ENCODE measurements at regions not wholly inside any gene's neighbourhood (a gene's known extent, or its start where the extent isn't known, plus 50 kb on each side); places are given as distances from the start of the nearest gene placed in this dataset.
"Not testable (repeated sequence)": the region's sequence is repeated elsewhere in the genome, so short reads cannot be mapped to it uniquely, and the experiment has no call there.

GRCh38 chr13:99777873-99778272 lies 193.7 kb downstream of the ZIC5 start:
- no peak for DNase-seq
- H3K27me3 Mint-ChIP-seq = no peaks in the 10 kb centered on the region
- no peak overlapping the region for H3K27ac Mint-ChIP-seq
- CTCF ChIA-PET = interaction anchor here (0.7 to 1.3 kb wide), 2 partner anchors 122 to 199 kb away, joined by 3 read pairs; no protein-coding TSS in a partner anchor
- no peaks in the 10 kb centered on the region for H3K36me3 Mint-ChIP-seq
- H3K4me3 Mint-ChIP-seq = no peak overlapping the region
- H3K9me3 Mint-ChIP-seq = peaks cover 3% of the 10 kb centered on the region
- no peaks in the 10 kb centered on the region for H3K4me1 Mint-ChIP-seq

- no peaks in the 10 kb centered on the region for H3K27me3 Mint-ChIP-seq
- CTCF ChIA-PET = no interaction called here
- no peaks in the 10 kb centered on the region for H3K36me3 Mint-ChIP-seq
These were observed 196.9 kb downstream of the ZIC5 start for GRCh38 chr13:99774644-99775043.

GRCh38 chr13:99768986-99769385 lies 202.6 kb downstream of the ZIC5 start:
- H3K4me1 Mint-ChIP-seq = no peaks in the 10 kb centered on the region
- CTCF ChIA-PET = no interaction called here
- DNase-seq = no peak
- no peak overlapping the region for H3K27ac Mint-ChIP-seq
- H3K36me3 Mint-ChIP-seq = peaks cover 4% of the 10 kb centered on the region
- H3K27me3 Mint-ChIP-seq = no peaks in the 10 kb centered on the region
- no peak overlapping the region for H3K4me3 Mint-ChIP-seq
- peaks cover 22% of the 10 kb centered on the region for H3K9me3 Mint-ChIP-seq

More at GRCh38 chr13:99774644-99775043, 196.9 kb downstream of the ZIC5 start:
- Mint-ChIP-seq H3K27ac (no peak overlapping the region), H3K4me1 (no peaks in the 10 kb centered on the region), H3K4me3 (no peak overlapping the region), H3K9me3 (no peaks in the 10 kb centered on the region)
- DNase-seq = no peak

- Mint-ChIP-seq H3K27me3 (no peaks in the 10 kb centered on the region), H3K4me1 (no peaks in the 10 kb centered on the region), H3K9me3 (peaks cover 29% of the 10 kb centered on the region), H3K4me3 (no peak overlapping the region), H3K36me3 (peaks cover 5% of the 10 kb centered on the region), H3K27ac (no peak overlapping the region)
- CTCF ChIA-PET = no interaction called here
- no peak for DNase-seq
These were observed 204.9 kb downstream of the ZIC5 start for GRCh38 chr13:99766641-99767045.

- Mint-ChIP-seq H3K9me3 (peaks cover 30% of the 10 kb centered on the region), H3K4me3 (no peak overlapping the region), H3K4me1 (no peaks in the 10 kb centered on the region), H3K27me3 (no peaks in the 10 kb centered on the region), H3K36me3 (peaks cover 5% of the 10 kb centered on the region), H3K27ac (no peak overlapping the region)
- CTCF ChIA-PET = no interaction called here
- DNase-seq = no peak
These were observed 205.7 kb downstream of the ZIC5 start for GRCh38 chr13:99765869-99766268.

GRCh38 chr13:99760456-99760855 lies 211.1 kb downstream of the ZIC5 start:
- H3K36me3 Mint-ChIP-seq = peaks cover 1% of the 10 kb centered on the region
- no peak for DNase-seq
- H3K9me3 Mint-ChIP-seq = peaks cover 20% of the 10 kb centered on the region
- H3K27ac Mint-ChIP-seq = no peak overlapping the region
- no peaks in the 10 kb centered on the region for H3K27me3 Mint-ChIP-seq
- CTCF ChIA-PET = no interaction called here
- no peak overlapping the region for H3K4me3 Mint-ChIP-seq
- no peaks in the 10 kb centered on the region for H3K4me1 Mint-ChIP-seq

GRCh38 chr13:99759163-99759552 lies 212.4 kb downstream of the ZIC5 start:
- Mint-ChIP-seq H3K4me3 (no peak overlapping the region), H3K9me3 (peaks cover 11% of the 10 kb centered on the region), H3K36me3 (peaks cover 1% of the 10 kb centered on the region), H3K4me1 (no peaks in the 10 kb centered on the region), H3K27me3 (no peaks in the 10 kb centered on the region), H3K27ac (no peak overlapping the region)
- CTCF ChIA-PET = no interaction called here
- DNase-seq = no peak

GRCh38 chr13:99758460-99759162 lies 213.0 kb downstream of the ZIC5 start:
- no peaks in the 10 kb centered on the region for H3K36me3 Mint-ChIP-seq
- H3K9me3 Mint-ChIP-seq = peaks cover 8% of the 10 kb centered on the region
- DNase-seq = no peak
- CTCF ChIA-PET = no interaction called here
- no peaks in the 10 kb centered on the region for H3K4me1 Mint-ChIP-seq
- no peak overlapping the region for H3K27ac Mint-ChIP-seq
- no peaks in the 10 kb centered on the region for H3K27me3 Mint-ChIP-seq
- H3K4me3 Mint-ChIP-seq = no peak overlapping the region

GRCh38 chr13:99757756-99758459 lies 213.7 kb downstream of the ZIC5 start:
- Mint-ChIP-seq H3K27me3 (no peaks in the 10 kb centered on the region), H3K9me3 (peaks cover 4% of the 10 kb centered on the region), H3K27ac (no peak overlapping the region), H3K4me3 (no peak overlapping the region), H3K36me3 (no peaks in the 10 kb centered on the region), H3K4me1 (no peaks in the 10 kb centered on the region)
- DNase-seq = no peak
- CTCF ChIA-PET = no interaction called here

- H3K27me3 Mint-ChIP-seq = no peaks in the 10 kb centered on the region
- no peak for DNase-seq
- H3K4me3 Mint-ChIP-seq = no peak overlapping the region
- peaks cover 3% of the 10 kb centered on the region for H3K9me3 Mint-ChIP-seq
- no peak overlapping the region for H3K27ac Mint-ChIP-seq
- CTCF ChIA-PET = no interaction called here
- no peaks in the 10 kb centered on the region for H3K36me3 Mint-ChIP-seq
- H3K4me1 Mint-ChIP-seq = no peaks in the 10 kb centered on the region
These were observed 215.3 kb downstream of the ZIC5 start for GRCh38 chr13:99756281-99756680.

GRCh38 chr13:99754750-99755149 lies 216.8 kb downstream of the ZIC5 start:
- H3K27ac Mint-ChIP-seq, DNase-seq, CTCF ChIA-PET, H3K36me3 Mint-ChIP-seq, H3K4me1 Mint-ChIP-seq, H3K4me3 Mint-ChIP-seq, H3K9me3 Mint-ChIP-seq, H3K27me3 Mint-ChIP-seq: not testable (repeated sequence)

- Mint-ChIP-seq H3K9me3 (no peaks in the 10 kb centered on the region), H3K27ac (no peak overlapping the region), H3K4me1 (no peaks in the 10 kb centered on the region), H3K4me3 (no peak overlapping the region), H3K36me3 (no peaks in the 10 kb centered on the region), H3K27me3 (no peaks in the 10 kb centered on the region)
- CTCF ChIA-PET = no interaction called here
- no peak for DNase-seq
These were observed 219.2 kb downstream of the ZIC5 start for GRCh38 chr13:99752373-99752772.

GRCh38 chr13:99751517-99752199 lies 219.9 kb downstream of the ZIC5 start:
- H3K4me3 Mint-ChIP-seq = no peak overlapping the region
- no peaks in the 10 kb centered on the region for H3K9me3 Mint-ChIP-seq
- H3K27me3 Mint-ChIP-seq = no peaks in the 10 kb centered on the region
- H3K4me1 Mint-ChIP-seq = no peaks in the 10 kb centered on the region
- CTCF ChIA-PET = interaction anchor here (0.6 kb wide), 1 partner anchor 98 kb away, joined by 3 read pairs; no protein-coding TSS in a partner anchor
- H3K27ac Mint-ChIP-seq = no peak overlapping the region
- no peaks in the 10 kb centered on the region for H3K36me3 Mint-ChIP-seq
- DNase-seq = no peak

- CTCF ChIA-PET = interaction anchor here (0.6 kb wide), 2 partner anchors 98 to 719 kb away, joined by 3 to 4 read pairs; no protein-coding TSS in a partner anchor
- H3K4me1 Mint-ChIP-seq = no peaks in the 10 kb centered on the region
- H3K27me3 Mint-ChIP-seq = no peaks in the 10 kb centered on the region
- no peak for DNase-seq
- H3K9me3 Mint-ChIP-seq = no peaks in the 10 kb centered on the region
- no peak overlapping the region for H3K4me3 Mint-ChIP-seq
- no peaks in the 10 kb centered on the region for H3K36me3 Mint-ChIP-seq
- no peak overlapping the region for H3K27ac Mint-ChIP-seq
These were observed 220.6 kb downstream of the ZIC5 start for GRCh38 chr13:99750951-99751350.
